ACC112 (cell line): ENCODE measurements at regions not wholly inside any gene's neighbourhood (a gene's known extent, or its start where the extent isn't known, plus 50 kb on each side); places are given as distances from the start of the nearest gene placed in this dataset.
A peak's percentile ranks its signal among the peaks of the same experiment; 100 is the strongest.

Experiments used
- H2AFZ ChIP-seq: fragments of 200-600 bp; sonication (generic); one replicate; pipeline ENCODE4 v1.6.0; 2017; ENCODE audit warnings: antibody characterized with exemption, low read length; ENCODE audit not compliant: unreplicated experiment
- H3K27ac ChIP-seq: fragments of 200-600 bp; sonication (generic); 2 replicates; pipeline ENCODE4 v1.5.1; 2014; ENCODE audit warnings: low read depth, mild to moderate bottlenecking, antibody characterized with exemption, low read length, moderate library complexity
- H3K27me3 ChIP-seq: fragments of 200-600 bp; sonication (generic); 2 replicates; pipeline ENCODE4 v1.6.1; 2014; ENCODE audit warnings: mild to moderate bottlenecking, antibody characterized with exemption, low read length, moderate library complexity, mixed read lengths; ENCODE audit not compliant: insufficient read depth
- H3K36me3 ChIP-seq: fragments of 200-600 bp; sonication (generic); 2 replicates; pipeline ENCODE4 v1.6.1; 2016; ENCODE audit warnings: mild to moderate bottlenecking, antibody characterized with exemption, low read length, moderate library complexity, mixed read lengths; ENCODE audit not compliant: insufficient read depth
- H3K4me1 ChIP-seq: fragments of 200-600 bp; sonication (generic); one replicate; pipeline ENCODE4 v1.6.1; 2016; ENCODE audit warnings: low read length, mixed read lengths; ENCODE audit not compliant: insufficient read depth, unreplicated experiment, control insufficient read depth
- H3K4me3 ChIP-seq: fragments of 200-600 bp; sonication (generic); 2 replicates; pipeline ENCODE4 v1.5.1; 2014; ENCODE audit warnings: mild to moderate bottlenecking, low read depth, low read length
- H3K79me2 ChIP-seq: fragments of 200-600 bp; sonication (generic); one replicate; pipeline ENCODE4 v1.6.0; 2016; ENCODE audit warnings: low read length; ENCODE audit not compliant: control insufficient read depth, unreplicated experiment, insufficient read depth

GRCh38 chr1:199691540-199691939 lies 336.0 kb upstream of the NR5A2 start:
- H3K27ac ChIP-seq = peak overlapping the region; percentile 24; the same call in 1 of the 2 replicates

GRCh38 chr1:199693724-199694123 lies 333.8 kb upstream of the NR5A2 start:
- H3K27me3 ChIP-seq = no peaks in the 10 kb centered on the region
- no peaks in the 10 kb centered on the region for H3K36me3 ChIP-seq
- no peak overlapping the region for H3K4me3 ChIP-seq
- H3K27ac ChIP-seq = no peak overlapping the region
- H3K79me2 ChIP-seq = no peaks in the 10 kb centered on the region
- peaks cover 16% of the 10 kb centered on the region for H3K4me1 ChIP-seq
- H2AFZ ChIP-seq = no peak overlapping the region

More at GRCh38 chr1:199691540-199691939, 336.0 kb upstream of the NR5A2 start:
- H3K27me3 ChIP-seq = no peaks in the 10 kb centered on the region
- H3K79me2 ChIP-seq = no peaks in the 10 kb centered on the region
- no peak overlapping the region for H2AFZ ChIP-seq
- H3K36me3 ChIP-seq = no peaks in the 10 kb centered on the region
- H3K4me3 ChIP-seq = no peak overlapping the region
- peaks cover 28% of the 10 kb centered on the region for H3K4me1 ChIP-seq

- no peaks in the 10 kb centered on the region for H3K79me2 ChIP-seq
- H3K27ac ChIP-seq = no peak overlapping the region
- H3K4me1 ChIP-seq = peaks cover 8% of the 10 kb centered on the region
- H2AFZ ChIP-seq = no peak overlapping the region
- no peaks in the 10 kb centered on the region for H3K36me3 ChIP-seq
- H3K27me3 ChIP-seq = no peaks in the 10 kb centered on the region
- H3K4me3 ChIP-seq = no peak overlapping the region
Measured at GRCh38 chr1:199696225-199696624, 331.3 kb upstream of the NR5A2 start.

GRCh38 chr1:199698222-199698621 lies 329.3 kb upstream of the NR5A2 start:
- H3K36me3 ChIP-seq = no peaks in the 10 kb centered on the region
- H3K79me2 ChIP-seq = no peaks in the 10 kb centered on the region
- no peak overlapping the region for H2AFZ ChIP-seq

GRCh38 chr1:199700551-199700950 lies 327.0 kb upstream of the NR5A2 start:
- Histone ChIP-seq H3K27ac (no peak overlapping the region), H3K4me3 (peak overlapping the region; percentile 53), H3K27me3 (no peaks in the 10 kb centered on the region), H2AFZ (peak overlapping the region; percentile 78), H3K36me3 (no peaks in the 10 kb centered on the region), H3K4me1 (peaks cover 6% of the 10 kb centered on the region), H3K79me2 (no peaks in the 10 kb centered on the region)

More at GRCh38 chr1:199698222-199698621, 329.3 kb upstream of the NR5A2 start:
- Histone ChIP-seq H3K4me3 (no peak overlapping the region), H3K4me1 (peaks cover 6% of the 10 kb centered on the region), H3K27ac (no peak overlapping the region), H3K27me3 (no peaks in the 10 kb centered on the region)

- no peak overlapping the region for H3K4me3 ChIP-seq
- H3K4me1 ChIP-seq = peaks cover 6% of the 10 kb centered on the region
- peak overlapping the region; percentile 57 for H2AFZ ChIP-seq
- H3K27ac ChIP-seq = no peak overlapping the region
- no peaks in the 10 kb centered on the region for H3K27me3 ChIP-seq
- no peaks in the 10 kb centered on the region for H3K79me2 ChIP-seq
- no peaks in the 10 kb centered on the region for H3K36me3 ChIP-seq
Measured at GRCh38 chr1:199701726-199702125, 325.8 kb upstream of the NR5A2 start.

- Histone ChIP-seq H3K27me3 (no peaks in the 10 kb centered on the region), H3K4me3 (no peak overlapping the region), H2AFZ (no peak overlapping the region)
Measured at GRCh38 chr1:199704231-199704630, 323.3 kb upstream of the NR5A2 start.

GRCh38 chr1:199705825-199706224 lies 321.7 kb upstream of the NR5A2 start:
- Histone ChIP-seq H3K79me2 (no peaks in the 10 kb centered on the region), H3K36me3 (no peaks in the 10 kb centered on the region), H3K4me1 (peaks cover 6% of the 10 kb centered on the region), H2AFZ (no peak overlapping the region), H3K4me3 (no peak overlapping the region), H3K27ac (no peak overlapping the region), H3K27me3 (no peaks in the 10 kb centered on the region)

More at GRCh38 chr1:199704231-199704630, 323.3 kb upstream of the NR5A2 start:
- Histone ChIP-seq H3K27ac (no peak overlapping the region), H3K4me1 (peaks cover 6% of the 10 kb centered on the region), H3K36me3 (no peaks in the 10 kb centered on the region), H3K79me2 (no peaks in the 10 kb centered on the region)

GRCh38 chr1:199706826-199707606 lies 320.5 kb upstream of the NR5A2 start:
- Histone ChIP-seq H3K36me3 (no peaks in the 10 kb centered on the region), H3K4me3 (no peak overlapping the region), H3K27me3 (no peaks in the 10 kb centered on the region), H3K27ac (no peak overlapping the region), H3K4me1 (peaks cover 6% of the 10 kb centered on the region), H3K79me2 (no peaks in the 10 kb centered on the region), H2AFZ (no peak overlapping the region)

GRCh38 chr1:199710974-199711373 lies 316.5 kb upstream of the NR5A2 start:
- Histone ChIP-seq H3K79me2 (no peaks in the 10 kb centered on the region), H3K27ac (no peak overlapping the region), H3K27me3 (no peaks in the 10 kb centered on the region), H3K36me3 (no peaks in the 10 kb centered on the region), H2AFZ (no peak overlapping the region), H3K4me1 (no peaks in the 10 kb centered on the region), H3K4me3 (no peak overlapping the region)

GRCh38 chr1:199716729-199717128 lies 310.8 kb upstream of the NR5A2 start:
- Histone ChIP-seq H3K27ac (no peak overlapping the region), H3K4me3 (no peak overlapping the region), H3K36me3 (no peaks in the 10 kb centered on the region), H3K27me3 (no peaks in the 10 kb centered on the region), H3K79me2 (no peaks in the 10 kb centered on the region), H3K4me1 (no peaks in the 10 kb centered on the region), H2AFZ (no peak overlapping the region)
